Endothelial cell of umbilical vein (primary cell): ENCODE measurements at regions not wholly inside any gene's neighbourhood (a gene's known extent, or its start where the extent isn't known, plus 50 kb on each side); places are given as distances from the start of the nearest gene placed in this dataset.

Experiments used
- BruUV-seq: library from RNA; stranded (reverse); fragments of 400-500 nt; replicated peaks from 2 replicates; lab custom pipeline; 2021; lab: Mats Ljungman, UMichigan
- CTCF ChIA-PET: fragments of 300-600, 350-600 bp; sonication (Branson Sonifier 250); formaldehyde crosslinking; loops from one replicate; lab custom pipeline; 2021; ENCODE audit warnings: antibody characterized with exemption, inconsistent platforms; lab: Charles Lee
- POLR2A ChIA-PET: fragments of 300-600, 350-600 bp; sonication (Branson Sonifier 250); formaldehyde crosslinking; loops from one replicate; lab custom pipeline; 2021; ENCODE audit warnings: antibody characterized with exemption, inconsistent platforms; lab: Charles Lee
- DNase-seq: peaks from one replicate; pipeline ENCODE4 v3.0.0-alpha.2; 2011; ENCODE audit warnings: low read depth, low spot score
- FAIRE-seq: peaks from 2 replicates; lab custom pipeline; 2011; peaks lifted over from hg19 to GRCh38; lab: Jason Lieb, UNC
- H2AFZ ChIP-seq: 2 replicates; pipeline ENCODE4 v1.6.0; 2012; ENCODE audit warnings: low read depth, low read length, control low read depth, inconsistent platforms
- H3K27ac ChIP-seq: 2 replicates; pipeline ENCODE4 v1.5.1; 2011; ENCODE audit warnings: low read depth, mild to moderate bottlenecking, control low read depth, low read length, moderate library complexity; ENCODE audit not compliant: insufficient read depth
- H3K27me3 ChIP-seq, 2 experiments: 2 replicates each; pipeline versions ENCODE4 v1.6.0 to v1.6.1; 2011; ENCODE audit warnings: low read length in 2 of 2, mixed read lengths in 1 of 2; ENCODE audit not compliant: control insufficient read depth in 2 of 2, insufficient read depth in 2 of 2
- H3K36me3 ChIP-seq, 2 experiments: 2 replicates in 1 of 2; 3 replicates in 1 of 2; pipeline ENCODE4 v1.5.1; 2011; ENCODE audit warnings: low read length in 2 of 2, mild to moderate bottlenecking in 1 of 2, moderate library complexity in 1 of 2; ENCODE audit not compliant: control insufficient read depth in 2 of 2, insufficient read depth in 2 of 2; ENCODE audit errors: extremely low read depth in 1 of 2
- H3K4me1 ChIP-seq: 3 replicates; pipeline ENCODE4 v1.5.1; 2011; ENCODE audit warnings: mild to moderate bottlenecking, low read length; ENCODE audit not compliant: control insufficient read depth, insufficient read depth; ENCODE audit errors: extremely low read depth
- H3K4me2 ChIP-seq: 2 replicates; pipeline ENCODE4 v1.6.1; 2011; ENCODE audit warnings: low read length, control low read depth, mixed read lengths; ENCODE audit not compliant: insufficient read depth
- H3K4me3 ChIP-seq, 3 experiments: fragments of 200-600 bp in 1 of 3; sonication (generic), shearing (Covaris generic) in 1 of 3; replicated peaks in 1 of 3; 2 replicates each; pipeline ENCODE4 v1.5.1; 2011 to 2016; ENCODE audit warnings: control low read depth in 3 of 3, low read length in 3 of 3, mild to moderate bottlenecking in 2 of 3, inconsistent platforms in 1 of 3, low read depth in 1 of 3, moderate library complexity in 1 of 3; ENCODE audit not compliant: insufficient read depth in 1 of 3
- H3K79me2 ChIP-seq: 2 replicates; pipeline ENCODE4 v1.6.0; 2012; ENCODE audit warnings: low read length, inconsistent platforms; ENCODE audit not compliant: control insufficient read depth, insufficient read depth
- H3K9ac ChIP-seq: replicated peaks from 2 replicates; pipeline ENCODE3; 2011; ENCODE audit warnings: low read length, control low read depth; ENCODE audit not compliant: insufficient read depth; ENCODE audit errors: extremely low read depth
- H3K9me1 ChIP-seq: replicated peaks from 3 replicates; pipeline ENCODE4 v1.6.0; 2011; ENCODE audit warnings: mild to moderate bottlenecking, low read length; ENCODE audit not compliant: control insufficient read depth, insufficient read depth; ENCODE audit errors: extremely low read depth
- H3K9me3 ChIP-seq: replicated peaks from 2 replicates; pipeline ENCODE4 v1.5.1; 2012; ENCODE audit warnings: low read length, inconsistent platforms; ENCODE audit not compliant: control insufficient read depth, insufficient read depth
- H4K20me1 ChIP-seq: replicated peaks from 2 replicates; pipeline ENCODE3; 2011; ENCODE audit warnings: mild to moderate bottlenecking, low read length; ENCODE audit not compliant: control insufficient read depth, insufficient read depth; ENCODE audit errors: extremely low read depth
- EZH2 ChIP-seq: IDR thresholded peaks from 2 replicates; pipeline ENCODE4 v1.6.1; 2012; ENCODE audit warnings: borderline replicate concordance, low read depth, mild to moderate bottlenecking, moderate library complexity, low read length, inconsistent platforms; ENCODE audit not compliant: severe bottlenecking
- POLR2A ChIP-seq: IDR thresholded peaks from 2 replicates; pipeline ENCODE4 v1.6.1; 2012; ENCODE audit warnings: low read depth, mild to moderate bottlenecking, control low read depth, low read length
- dilution Hi-C: fragments of 300-500 bp; cut with MboI; formaldehyde crosslinking; loops from one replicate; pipeline ENCODE4 v1.15.0; 2019; ENCODE audit warnings: low sequenced_read_pairs; ENCODE audit not compliant: extremely low pct_ligation_motif_present
- intact Hi-C: fragments of 100-400 bp; cut with micrococcal nuclease; formaldehyde crosslinking; loops from one replicate; pipeline ENCODE4 v1.10.0; 2022
- TF ChIP-seq, protein P1 (sequence below): IDR thresholded peaks from 2 replicates; pipeline ENCODE4 v1.6.1; 2011; ENCODE audit not compliant: insufficient read depth, insufficient read length
- TF ChIP-seq, protein P2 (sequence below), 2 donors: IDR thresholded peaks; 1 replicate in 1 of 2; 2 replicates in 1 of 2; pipeline ENCODE4 v1.5.1; 2011; ENCODE audit warnings: low read length in 2 of 2, mild to moderate bottlenecking in 2 of 2, moderate library complexity in 2 of 2, control low read depth in 1 of 2, inconsistent platforms in 1 of 2, low read depth in 1 of 2; ENCODE audit not compliant: insufficient read depth in 1 of 2; ENCODE audit errors: extremely low read depth in 1 of 2

DNA sequence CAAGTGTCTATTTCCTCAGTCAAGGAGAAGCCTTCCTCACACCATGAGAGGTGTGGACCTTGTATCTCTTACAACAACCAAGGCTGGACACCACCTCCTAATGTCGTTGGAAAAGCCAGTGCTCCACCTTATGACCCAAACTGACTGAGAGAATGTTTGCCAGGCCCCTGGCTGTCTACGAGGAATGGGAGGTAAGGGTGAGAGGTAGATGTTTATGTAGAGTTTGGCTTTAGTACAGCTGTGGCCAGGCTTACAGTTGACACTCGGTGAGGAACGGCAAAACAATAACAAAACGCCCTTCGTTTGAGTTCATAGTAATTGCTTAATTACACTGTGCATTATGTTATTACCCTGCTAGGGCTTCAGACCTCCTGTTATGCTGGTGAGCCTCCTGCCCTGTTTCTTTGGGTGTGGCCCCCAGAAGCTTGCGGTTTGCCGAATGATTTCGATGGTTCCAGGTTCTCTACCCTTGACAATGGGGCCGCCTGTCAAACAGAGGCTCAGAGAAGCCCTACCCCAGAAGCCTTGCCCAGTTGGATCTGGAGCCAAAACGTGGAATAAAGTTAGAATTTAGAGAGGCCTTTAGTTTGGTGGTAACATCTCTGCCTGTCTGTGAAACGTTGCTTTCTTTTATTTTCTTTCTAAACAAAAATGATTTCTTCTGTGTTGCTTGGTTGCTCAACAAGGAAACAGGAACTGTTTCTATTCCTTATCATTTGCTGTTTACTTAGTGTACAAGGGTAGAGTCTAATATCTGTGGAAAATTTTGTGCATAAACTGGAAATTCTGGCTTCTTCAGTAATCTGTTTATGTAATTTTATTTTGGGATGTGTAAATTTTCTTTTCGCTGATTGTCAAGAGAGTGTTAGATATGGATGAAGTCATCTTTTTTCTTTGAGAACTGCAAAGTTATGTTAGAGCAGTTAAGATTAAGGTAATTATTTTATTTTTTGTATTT lies 60.4 kb upstream of the FOXQ1 start:
- H3K4me3 ChIP-seq, result no peak overlapping the region
- no peak overlapping the region for H2AFZ ChIP-seq
- no peak overlapping the region for H3K4me2 ChIP-seq
- no peak for DNase-seq
- no peaks in the 10 kb centered on the region for H3K4me1 ChIP-seq
- H3K27ac ChIP-seq, result no peak overlapping the region
- TF ChIP-seq, protein P1, sequence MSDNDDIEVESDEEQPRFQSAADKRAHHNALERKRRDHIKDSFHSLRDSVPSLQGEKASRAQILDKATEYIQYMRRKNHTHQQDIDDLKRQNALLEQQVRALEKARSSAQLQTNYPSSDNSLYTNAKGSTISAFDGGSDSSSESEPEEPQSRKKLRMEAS, result no peak
- TF ChIP-seq, protein P2, sequence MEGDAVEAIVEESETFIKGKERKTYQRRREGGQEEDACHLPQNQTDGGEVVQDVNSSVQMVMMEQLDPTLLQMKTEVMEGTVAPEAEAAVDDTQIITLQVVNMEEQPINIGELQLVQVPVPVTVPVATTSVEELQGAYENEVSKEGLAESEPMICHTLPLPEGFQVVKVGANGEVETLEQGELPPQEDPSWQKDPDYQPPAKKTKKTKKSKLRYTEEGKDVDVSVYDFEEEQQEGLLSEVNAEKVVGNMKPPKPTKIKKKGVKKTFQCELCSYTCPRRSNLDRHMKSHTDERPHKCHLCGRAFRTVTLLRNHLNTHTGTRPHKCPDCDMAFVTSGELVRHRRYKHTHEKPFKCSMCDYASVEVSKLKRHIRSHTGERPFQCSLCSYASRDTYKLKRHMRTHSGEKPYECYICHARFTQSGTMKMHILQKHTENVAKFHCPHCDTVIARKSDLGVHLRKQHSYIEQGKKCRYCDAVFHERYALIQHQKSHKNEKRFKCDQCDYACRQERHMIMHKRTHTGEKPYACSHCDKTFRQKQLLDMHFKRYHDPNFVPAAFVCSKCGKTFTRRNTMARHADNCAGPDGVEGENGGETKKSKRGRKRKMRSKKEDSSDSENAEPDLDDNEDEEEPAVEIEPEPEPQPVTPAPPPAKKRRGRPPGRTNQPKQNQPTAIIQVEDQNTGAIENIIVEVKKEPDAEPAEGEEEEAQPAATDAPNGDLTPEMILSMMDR (IDR thresholded peaks at IDR 0.05; ENCODE audit: extremely low read depth in 1 of 2, insufficient read depth in 1 of 2, low read depth in 1 of 2, low read length in 2 of 2), result no peak
- TF ChIP-seq EZH2, result no peak
- no peak for TF ChIP-seq POLR2A
- no peaks in the 10 kb centered on the region for H4K20me1 ChIP-seq
- FAIRE-seq, result no peak
- H3K9me1 ChIP-seq, result no peaks in the 10 kb centered on the region
- H3K9me3 ChIP-seq, result no peaks in the 10 kb centered on the region
- CTCF ChIA-PET, result no interaction called here
- BruUV-seq, result no TSS peak
- no peaks in the 10 kb centered on the region for H3K27me3 ChIP-seq
- no peaks in the 10 kb centered on the region for H3K36me3 ChIP-seq
- no peak overlapping the region for H3K9ac ChIP-seq
- POLR2A ChIA-PET, result no interaction called here
- intact Hi-C loops, result no loop called here
- no peaks in the 10 kb centered on the region for H3K79me2 ChIP-seq
- dilution Hi-C loops, result no loop called here
